Suprapubic skin (tissue), 3 donors: ENCODE measurements at regions not wholly inside any gene's neighbourhood (a gene's known extent, or its start where the extent isn't known, plus 50 kb on each side); places are given as distances from the start of the nearest gene placed in this dataset.

Experiments
- CTCF ChIP-seq, 2 donors: fragments of 200-600 bp in 1 of 2; fragments of 450-650 bp in 1 of 2; sonication (generic) in 1 of 2; IDR thresholded peaks; one replicate each; pipeline ENCODE4 v1.5.1; 2016 to 2019; ENCODE audit warnings: antibody characterized with exemption in 2 of 2, mild to moderate bottlenecking in 1 of 2, moderate library complexity in 1 of 2
- EP300 ChIP-seq: sonication (generic); formaldehyde crosslinking; IDR thresholded peaks from one replicate; pipeline ENCODE4 v1.6.1; 2017; ENCODE audit warnings: antibody characterized with exemption
- POLR2A ChIP-seq, 2 donors: fragments of 450-650 bp; IDR thresholded peaks; one replicate each; pipeline ENCODE4 v1.6.1; 2017; ENCODE audit warnings: antibody characterized with exemption in 2 of 2, mild to moderate bottlenecking in 2 of 2, moderate library complexity in 2 of 2

GRCh38 chr6:147653631-147654030 is 145.1 kb downstream of the SAMD5 start:
- TF ChIP-seq POLR2A (IDR thresholded peaks at IDR 0.05) = no peak
- TF ChIP-seq CTCF (IDR thresholded peaks at IDR 0.05) = no peak
- TF ChIP-seq EP300 = no peak
